Kidney epithelial cell (primary cell): ENCODE measurements at regions not wholly inside any gene's neighbourhood (a gene's known extent, or its start where the extent isn't known, plus 50 kb on each side); places are given as distances from the start of the nearest gene placed in this dataset.

ENCODE experiments used
- DNase-seq: peaks from one replicate; pipeline ENCODE4 v3.0.0-alpha.2; 2010; ENCODE audit warnings: low read depth
- H3K27me3 ChIP-seq: 2 replicates; pipeline ENCODE4 v1.6.0; 2011; ENCODE audit warnings: low read length; ENCODE audit not compliant: control insufficient read depth, insufficient read depth
- H3K36me3 ChIP-seq: 2 replicates; pipeline ENCODE4 v1.5.1; 2011; ENCODE audit warnings: low read length; ENCODE audit not compliant: control insufficient read depth, insufficient read depth
- H3K4me3 ChIP-seq: 2 replicates; pipeline ENCODE4 v1.5.1; 2011; ENCODE audit warnings: low read depth, mild to moderate bottlenecking, control low read depth, low read length
- CTCF ChIP-seq: IDR thresholded peaks from 2 replicates; pipeline ENCODE4 v1.5.1; 2011; ENCODE audit warnings: mild to moderate bottlenecking, moderate library complexity, low read length, control low read depth, inconsistent platforms; ENCODE audit not compliant: insufficient read depth, poor library complexity, severe bottlenecking

- TF ChIP-seq CTCF: no peak
- no peaks in the 10 kb centered on the region for H3K36me3 ChIP-seq
- DNase-seq: no peak
- no peaks in the 10 kb centered on the region for H3K27me3 ChIP-seq
- H3K4me3 ChIP-seq: no peak overlapping the region
Observed at GRCh38 chr3:152550284-152550683, 281.6 kb downstream of the MBNL1 start.

- TF ChIP-seq CTCF: no peak
- DNase-seq: no peak
- H3K36me3 ChIP-seq: no peaks in the 10 kb centered on the region
- H3K4me3 ChIP-seq: no peak overlapping the region
- H3K27me3 ChIP-seq: no peaks in the 10 kb centered on the region
Observed at GRCh38 chr3:152554980-152555379, 280.0 kb upstream of the P2RY1 start.

GRCh38 chr3:152555666-152556291, 279.2 kb upstream of the P2RY1 start:
- Histone ChIP-seq H3K36me3 (no peaks in the 10 kb centered on the region), H3K4me3 (no peak overlapping the region), H3K27me3 (no peaks in the 10 kb centered on the region)
- no peak for TF ChIP-seq CTCF
- DNase-seq: no peak

GRCh38 chr3:152556731-152557254, 278.1 kb upstream of the P2RY1 start:
- H3K27me3 ChIP-seq: no peaks in the 10 kb centered on the region
- no peak for DNase-seq
- no peak overlapping the region for H3K4me3 ChIP-seq
- no peaks in the 10 kb centered on the region for H3K36me3 ChIP-seq
- no peak for TF ChIP-seq CTCF

- H3K4me3 ChIP-seq: no peak overlapping the region
- no peak for TF ChIP-seq CTCF
- DNase-seq: no peak
- H3K27me3 ChIP-seq: no peaks in the 10 kb centered on the region
- H3K36me3 ChIP-seq: no peaks in the 10 kb centered on the region
Observed at GRCh38 chr3:152557302-152557999, 277.5 kb upstream of the P2RY1 start.
